Germinal center (tissue), 1 donor: ENCODE measurements at regions not wholly inside any gene's neighbourhood (a gene's known extent, or its start where the extent isn't known, plus 50 kb on each side); places are given as distances from the start of the nearest gene placed in this dataset.

ENCODE experiments used
- DNase-seq: peaks from one replicate; pipeline ENCODE4 v3.0.0; 2012; ENCODE audit warnings: mixed read lengths, low spot score

DNA sequence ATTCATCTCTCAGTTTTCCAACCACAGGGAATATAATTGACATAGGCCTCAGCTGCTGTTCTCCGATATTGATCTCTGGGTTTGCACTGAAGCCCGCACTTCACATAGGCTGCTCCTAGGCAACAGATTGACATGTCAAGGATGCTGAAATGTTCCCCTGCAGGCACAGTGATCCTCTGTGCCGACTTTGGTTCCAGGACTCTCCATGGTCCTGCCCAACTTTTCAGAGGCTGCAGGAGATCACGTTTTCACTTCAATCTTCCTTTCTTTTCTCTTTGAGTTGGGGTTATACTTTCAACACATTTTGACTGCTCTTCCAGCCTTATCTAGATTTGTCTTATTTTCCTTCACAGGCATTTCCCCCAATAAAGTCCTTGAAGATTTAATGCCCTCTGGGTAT lies 1361.0 kb downstream of the DSC3 start:
- DNase-seq = no peak

- no peak for DNase-seq
These were observed 1378.1 kb downstream of the DSC3 start for GRCh38 chr18:29664278-29665036.

DNA sequence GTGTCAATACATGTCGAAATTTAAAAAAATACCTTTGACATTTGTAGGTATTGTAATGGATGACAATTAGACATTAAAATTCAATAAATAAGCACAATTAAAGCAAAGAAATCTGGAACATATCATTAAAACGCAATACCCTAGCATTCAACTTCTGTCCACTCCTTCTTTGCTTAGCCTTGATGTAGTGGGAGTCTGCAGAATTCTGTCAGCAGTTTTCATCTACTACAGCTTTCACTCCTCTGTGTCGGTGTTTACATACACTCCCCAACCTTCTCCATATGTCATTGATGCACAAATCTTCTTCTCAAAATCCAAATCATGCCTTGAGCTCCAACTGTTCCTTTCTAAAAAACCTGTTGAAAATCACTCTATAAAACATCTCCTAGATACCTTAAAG lies 1380.6 kb downstream of the DSC3 start:
- no peak for DNase-seq

- DNase-seq = no peak
These were observed 1381.8 kb downstream of the DSC3 start for GRCh38 chr18:29660777-29661176.

DNA sequence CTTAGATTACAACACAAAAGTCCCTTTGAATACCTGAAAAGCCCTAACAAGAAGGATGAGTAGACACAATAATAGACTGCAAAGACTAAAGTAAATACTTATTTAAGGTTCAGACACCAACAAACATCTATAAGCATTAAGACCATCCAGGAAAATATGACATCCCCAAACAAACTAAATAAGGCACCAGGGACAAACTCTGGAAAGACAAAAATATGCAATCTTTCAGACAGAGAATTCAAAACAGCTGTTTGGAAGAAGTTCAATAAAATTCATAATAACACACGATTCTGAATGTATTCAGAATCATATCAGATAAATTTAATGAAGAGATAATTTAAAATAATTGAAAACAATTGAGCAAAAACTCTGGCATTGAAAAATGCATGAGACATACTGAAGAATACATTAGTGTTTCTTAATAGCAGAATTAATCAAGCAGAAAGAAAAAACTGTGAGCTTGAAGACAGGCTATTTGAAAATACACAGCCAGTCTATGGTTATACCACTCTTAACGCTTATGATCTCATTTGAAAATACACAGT lies 1388.8 kb downstream of the DSC3 start:
- no peak for DNase-seq

DNA sequence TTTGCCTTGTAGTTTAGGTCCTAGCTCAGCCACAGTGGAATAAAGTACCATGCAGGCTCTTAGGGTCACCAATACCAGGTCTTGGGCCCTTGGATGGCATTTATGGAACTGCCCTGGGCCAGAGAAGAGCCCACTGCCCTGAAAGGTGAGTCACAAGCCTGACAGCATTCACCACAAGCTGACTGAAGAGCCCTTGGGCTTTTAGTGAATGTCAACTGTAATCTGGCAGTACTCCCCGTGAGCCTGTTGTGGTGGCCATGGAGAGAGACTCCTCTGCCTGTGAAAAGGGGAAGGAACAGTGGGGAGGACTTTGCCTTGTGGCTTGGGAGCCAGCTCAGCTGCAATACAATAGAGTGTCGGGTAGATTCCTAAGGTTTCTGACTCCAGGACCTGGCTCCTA lies 1389.7 kb downstream of the DSC3 start:
- DNase-seq = no peak

DNA sequence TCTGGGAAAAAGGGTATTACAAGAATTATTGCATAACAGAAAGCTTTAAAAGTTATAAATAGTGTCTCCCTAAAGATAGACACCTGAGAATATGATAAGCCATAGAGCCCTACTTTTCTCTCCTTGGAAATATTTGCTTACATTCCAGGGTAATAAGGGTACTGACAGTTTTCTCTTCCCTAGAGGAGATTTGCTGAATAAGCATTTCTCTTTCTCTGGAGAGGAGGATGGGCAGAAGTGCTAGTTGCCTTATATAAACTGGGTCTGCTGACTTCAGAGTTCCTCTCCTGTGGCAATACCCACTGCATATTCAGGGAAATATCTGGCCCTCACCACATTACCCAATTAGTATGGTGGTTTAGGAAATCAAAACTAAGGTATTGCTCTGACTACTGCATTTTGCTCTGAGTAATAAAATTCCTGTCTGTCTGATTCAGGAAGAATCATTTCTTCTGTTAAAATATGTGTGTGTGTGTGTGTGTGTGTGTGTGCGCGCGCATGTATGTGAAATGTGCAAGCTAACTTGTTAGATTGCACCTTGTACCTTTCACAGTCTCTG lies 1391.3 kb downstream of the DSC3 start:
- DNase-seq = no peak

DNA sequence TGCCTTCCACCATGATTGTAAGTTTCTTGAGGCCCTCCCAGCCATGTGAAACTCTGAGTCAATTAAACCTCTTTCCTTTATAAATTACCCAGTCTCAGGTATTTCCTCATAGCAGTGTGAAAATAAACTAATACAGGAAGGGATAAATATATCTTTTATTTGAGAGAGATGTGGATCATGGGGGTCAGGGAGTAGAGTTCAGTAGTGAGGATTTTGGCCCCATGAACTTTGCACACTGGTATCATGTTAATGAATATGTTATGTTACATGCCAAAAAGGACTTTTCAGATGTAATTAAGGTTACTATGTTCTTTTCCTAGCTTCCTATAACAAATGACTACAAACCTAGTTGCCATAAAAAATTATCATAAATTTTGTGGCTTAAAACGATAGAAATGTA lies 1393.7 kb downstream of the DSC3 start:
- DNase-seq = no peak

DNA sequence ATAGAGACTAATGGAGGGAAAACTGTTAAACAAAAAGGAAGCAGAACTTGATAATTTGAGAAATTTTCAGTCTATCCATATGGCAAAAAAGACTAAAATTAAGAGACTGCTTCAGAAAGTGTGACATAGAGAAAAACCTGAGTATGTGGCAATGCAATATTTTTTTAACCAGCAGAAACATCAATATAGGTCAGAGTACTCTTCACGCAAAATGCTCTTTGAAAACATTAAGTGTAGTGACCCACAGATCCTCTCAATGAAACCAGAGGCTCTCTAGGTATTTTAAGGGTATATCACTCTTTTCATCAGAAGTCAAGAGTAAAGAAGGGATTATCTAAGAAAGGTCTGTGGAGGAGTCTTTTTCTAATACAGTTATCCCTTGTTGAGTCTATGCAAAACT lies 1394.8 kb downstream of the DSC3 start:
- DNase-seq = no peak

DNA sequence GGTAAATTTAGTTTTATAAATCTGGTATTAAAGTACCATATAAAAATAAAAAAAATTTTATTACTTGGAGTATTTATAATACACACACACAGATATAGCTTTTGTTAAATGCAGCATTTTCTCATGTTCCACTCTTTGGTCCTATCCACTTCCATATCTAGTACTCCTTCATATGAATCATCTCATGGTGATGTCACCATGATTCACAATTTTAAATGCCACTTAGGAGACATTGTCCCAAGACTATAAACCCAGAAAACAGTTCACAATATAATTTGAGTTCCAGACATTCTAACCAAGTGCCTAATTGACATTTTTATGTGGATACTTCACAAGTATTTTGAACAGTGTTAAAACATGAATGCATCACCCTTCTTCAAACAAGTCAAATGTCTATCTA lies 1398.3 kb downstream of the DSC3 start:
- no peak for DNase-seq

DNA sequence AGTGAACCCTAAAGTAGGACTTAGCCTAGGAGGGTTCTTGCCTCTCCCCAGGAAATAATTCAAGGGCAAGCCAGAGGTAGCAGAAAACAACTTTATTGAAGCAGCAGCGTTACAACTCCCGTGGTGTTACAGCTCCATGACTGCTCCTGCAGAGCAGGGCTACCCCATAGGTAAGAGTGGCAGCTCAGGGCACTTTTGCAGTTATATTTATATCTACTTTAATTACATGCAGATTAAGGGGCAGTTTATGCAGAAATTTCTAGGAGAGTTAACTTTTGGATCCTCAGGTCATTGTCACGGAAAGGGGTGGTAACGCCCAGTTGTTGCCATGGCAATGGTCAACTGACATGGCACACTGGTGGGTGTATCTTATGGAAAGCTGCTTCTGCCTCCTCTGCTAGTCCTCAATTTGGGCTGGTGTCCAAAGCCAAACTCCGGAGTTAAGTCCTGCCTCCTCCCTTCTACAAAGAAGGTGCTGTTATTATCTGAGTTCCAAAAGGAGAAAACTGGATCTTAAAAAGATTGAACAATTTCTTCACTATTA lies 1413.0 kb downstream of the DSC3 start:
- no peak for DNase-seq

DNA sequence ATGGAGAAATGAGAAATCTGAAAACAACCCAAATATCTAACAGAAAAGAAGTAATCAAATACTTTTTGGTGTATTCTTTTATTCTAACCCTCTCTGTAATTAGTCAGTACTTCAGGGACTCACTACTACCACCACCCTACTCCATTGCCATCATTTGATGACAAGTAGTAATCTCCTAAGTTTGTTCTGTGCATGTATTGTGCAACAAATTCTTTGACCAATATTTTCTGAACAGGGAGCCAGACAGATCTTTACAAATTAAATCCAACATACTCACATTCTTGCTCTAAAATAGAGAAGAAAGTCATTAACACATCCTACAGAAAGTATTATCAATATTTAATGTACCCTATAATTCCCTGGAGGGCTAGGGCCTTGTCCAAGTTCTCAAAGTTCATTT lies 1416.4 kb downstream of the DSC3 start:
- DNase-seq = no peak

DNA sequence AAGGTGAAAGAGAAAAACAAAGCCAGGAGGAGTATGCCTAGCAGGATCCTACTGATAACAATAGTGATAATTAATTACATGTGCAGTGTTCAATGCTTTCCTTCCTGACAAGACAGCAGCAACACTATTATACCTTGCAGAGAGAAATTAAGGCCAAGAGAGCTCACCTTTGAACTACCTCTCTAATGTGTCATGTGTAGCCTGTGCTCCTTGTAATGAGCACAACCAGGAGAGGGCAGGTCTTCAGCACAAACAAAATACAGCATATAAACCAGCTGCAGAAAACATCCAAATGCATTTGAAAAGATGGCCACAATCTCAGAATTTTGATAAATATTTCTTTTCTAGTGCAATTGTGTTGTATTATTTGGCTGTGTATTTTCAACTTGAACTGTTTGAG lies 1425.7 kb downstream of the DSC3 start:
- no peak for DNase-seq

GRCh38 chr18:29608982-29609381 lies 1432.1 kb upstream of the CDH2 start:
- DNase-seq = no peak

DNA sequence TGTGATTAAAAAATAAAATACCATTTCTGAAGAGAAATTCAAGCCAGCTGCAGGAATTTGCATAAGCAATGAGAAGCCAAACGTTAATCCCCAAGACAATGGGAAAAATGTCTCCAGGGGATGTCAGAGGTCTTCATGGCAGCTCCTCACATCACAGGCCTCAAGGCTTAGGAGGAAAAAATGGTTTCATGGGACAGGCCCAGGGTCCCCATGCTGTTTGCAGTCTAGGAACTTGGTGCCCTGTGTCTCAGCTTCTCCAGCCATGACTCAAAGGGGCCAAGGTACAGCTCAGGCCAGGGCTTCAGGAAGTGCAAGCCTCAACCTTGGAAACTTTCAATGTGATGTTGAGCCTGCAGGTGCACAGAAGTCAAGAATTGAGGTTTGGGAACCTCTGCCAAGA lies 1428.4 kb upstream of the CDH2 start:
- DNase-seq = no peak

GRCh38 chr18:29596959-29597358 lies 1420.0 kb upstream of the CDH2 start:
- DNase-seq = no peak

DNA sequence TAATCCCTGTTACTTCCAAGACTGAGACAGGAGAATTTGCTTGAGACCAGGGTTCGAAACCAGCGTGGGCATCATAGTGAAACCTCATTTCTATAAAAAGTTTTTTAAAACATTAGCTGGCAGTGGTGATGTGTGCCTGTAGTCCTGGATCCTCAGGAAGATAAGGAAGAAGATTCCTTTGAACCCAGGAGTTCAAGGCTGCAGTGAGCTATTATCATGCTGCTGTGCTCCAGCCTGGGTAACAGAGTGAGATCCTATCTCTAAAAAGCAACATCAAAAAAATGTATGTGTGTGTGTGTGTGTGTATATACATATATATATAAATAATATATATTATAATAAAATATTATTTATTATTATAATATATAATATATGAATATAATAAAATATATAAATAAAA lies 1417.6 kb upstream of the CDH2 start:
- no peak for DNase-seq

GRCh38 chr18:29588446-29589100 lies 1411.6 kb upstream of the CDH2 start:
- no peak for DNase-seq

GRCh38 chr18:29586210-29586609 lies 1409.3 kb upstream of the CDH2 start:
- no peak for DNase-seq

- DNase-seq = no peak
These were observed 1383.3 kb upstream of the CDH2 start for GRCh38 chr18:29560270-29560669.

DNA sequence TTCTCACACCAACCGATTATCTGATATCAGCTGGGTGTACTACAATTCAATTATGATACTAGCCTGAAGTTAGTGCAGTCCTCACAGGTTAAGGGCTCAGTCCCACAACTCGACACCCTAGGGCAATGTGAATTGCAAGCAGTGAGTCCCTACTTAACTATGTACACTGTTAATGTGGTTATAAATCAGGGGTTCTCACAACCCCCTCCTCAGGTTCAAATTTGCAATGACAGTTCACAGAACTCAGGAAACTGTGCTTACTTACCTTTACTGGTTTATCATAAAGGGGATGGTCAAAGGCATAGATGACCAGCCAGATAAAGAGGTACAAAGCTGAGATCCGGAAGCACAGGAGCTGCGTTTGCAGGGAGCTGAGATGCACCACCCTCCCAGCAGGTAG lies 1379.1 kb upstream of the CDH2 start:
- no peak for DNase-seq

- DNase-seq = no peak
These were observed 1372.8 kb upstream of the CDH2 start for GRCh38 chr18:29549759-29550158.

DNA sequence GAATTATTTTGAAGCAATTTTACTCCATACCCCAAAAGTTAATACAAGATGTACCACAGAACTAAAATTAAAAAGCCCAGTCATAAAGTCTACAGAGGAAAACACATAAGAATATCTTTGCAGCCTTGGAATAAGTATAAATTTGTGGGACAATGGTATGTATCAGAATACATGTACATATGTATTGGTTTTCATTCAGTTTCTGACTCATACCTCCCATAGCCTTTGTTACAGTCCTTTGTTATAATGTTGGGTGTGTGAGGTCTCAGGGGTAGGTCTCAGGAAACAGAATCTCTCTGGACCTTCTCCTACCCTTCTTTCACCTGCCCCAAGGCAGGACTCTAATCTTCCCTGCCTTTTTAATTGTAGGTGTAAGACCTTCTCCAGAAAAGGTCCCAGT lies 1370.7 kb upstream of the CDH2 start:
- DNase-seq = no peak
